ENCODE measurements at regions not wholly inside any gene's neighbourhood (a gene's known extent, or its start where the extent isn't known, plus 50 kb on each side); places are given as distances from the start of the nearest gene placed in this dataset.

- CTCF ChIA-PET = interaction anchor here (0.5 to 1.3 kb wide), 2 partner anchors 240 to 1172 kb away, joined by 3 read pairs; no protein-coding TSS in a partner anchor
- H3K27ac ChIP-seq (ENCODE audit: extremely low read depth, low read depth, low read length) = no peak overlapping the region
- H3K4me1 ChIP-seq (ENCODE audit: control insufficient read depth, insufficient read depth, low read length) = no peaks in the 10 kb centered on the region; the same call in 1 of the 2 replicates
- H3K9me3 ChIP-seq (ENCODE audit: control insufficient read depth, insufficient read depth, low read depth, low read length) = no peaks in the 10 kb centered on the region
- POLR2A ChIA-PET = no interaction called here
- TF ChIP-seq ZNF571 (tag by site-specific recombination; IDR thresholded peaks at IDR 0.05) (no peak), ZNF23 (tag by site-specific recombination; IDR thresholded peaks at IDR 0.05; ENCODE audit: borderline replicate concordance) (no peak), ZNF670 (tag by site-specific recombination; IDR thresholded peaks at IDR 0.05; ENCODE audit: low read depth) (no peak), ZNF654 (tag by site-specific recombination; IDR thresholded peaks at IDR 0.05; ENCODE audit: low read depth) (no peak), GLI2 (tag by site-specific recombination; IDR thresholded peaks at IDR 0.05; ENCODE audit: borderline replicate concordance, low read depth) (no peak), KLF8 (tag by site-specific recombination; IDR thresholded peaks at IDR 0.05) (no peak), HIC1 (tag by site-specific recombination; IDR thresholded peaks at IDR 0.05) (no peak), ZNF214 (tag by site-specific recombination; IDR thresholded peaks at IDR 0.05; ENCODE audit: borderline replicate concordance) (no peak), ZFP37 (tag by site-specific recombination; IDR thresholded peaks at IDR 0.05) (no peak), SETDB1 (IDR thresholded peaks at IDR 0.05; ENCODE audit: insufficient read length, low read length) (no peak), ZNF629 (tag by site-specific recombination; IDR thresholded peaks at IDR 0.05) (no peak), ZNF704 (tag by site-specific recombination; IDR thresholded peaks at IDR 0.05) (no peak), ZNF843 (tag by site-specific recombination; IDR thresholded peaks at IDR 0.05) (no peak), ZBTB7A (tag by site-specific recombination; IDR thresholded peaks at IDR 0.05; ENCODE audit: low read depth) (no peak), ZBTB10 (tag by site-specific recombination; IDR thresholded peaks at IDR 0.05) (no peak), ZNF311 (tag by site-specific recombination; IDR thresholded peaks at IDR 0.05; ENCODE audit: borderline replicate concordance) (no peak), GLIS1 (tag by site-specific recombination; IDR thresholded peaks at IDR 0.05) (no peak)
- TF ChIP-seq, protein P1, sequence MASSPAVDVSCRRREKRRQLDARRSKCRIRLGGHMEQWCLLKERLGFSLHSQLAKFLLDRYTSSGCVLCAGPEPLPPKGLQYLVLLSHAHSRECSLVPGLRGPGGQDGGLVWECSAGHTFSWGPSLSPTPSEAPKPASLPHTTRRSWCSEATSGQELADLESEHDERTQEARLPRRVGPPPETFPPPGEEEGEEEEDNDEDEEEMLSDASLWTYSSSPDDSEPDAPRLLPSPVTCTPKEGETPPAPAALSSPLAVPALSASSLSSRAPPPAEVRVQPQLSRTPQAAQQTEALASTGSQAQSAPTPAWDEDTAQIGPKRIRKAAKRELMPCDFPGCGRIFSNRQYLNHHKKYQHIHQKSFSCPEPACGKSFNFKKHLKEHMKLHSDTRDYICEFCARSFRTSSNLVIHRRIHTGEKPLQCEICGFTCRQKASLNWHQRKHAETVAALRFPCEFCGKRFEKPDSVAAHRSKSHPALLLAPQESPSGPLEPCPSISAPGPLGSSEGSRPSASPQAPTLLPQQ (tag by site-specific recombination; IDR thresholded peaks at IDR 0.05) = no peak
- no peaks in the 10 kb centered on the region for H3K36me3 ChIP-seq (ENCODE audit: control insufficient read depth in 2 of 2, insufficient read depth in 1 of 2, low read length in 2 of 2)
- H3K4me3 ChIP-seq (ENCODE audit: low read depth, low read length) = no peak overlapping the region
These were observed 279.5 kb upstream of the PARD3B start for GRCh38 chr2:204265681-204266181.

DNA sequence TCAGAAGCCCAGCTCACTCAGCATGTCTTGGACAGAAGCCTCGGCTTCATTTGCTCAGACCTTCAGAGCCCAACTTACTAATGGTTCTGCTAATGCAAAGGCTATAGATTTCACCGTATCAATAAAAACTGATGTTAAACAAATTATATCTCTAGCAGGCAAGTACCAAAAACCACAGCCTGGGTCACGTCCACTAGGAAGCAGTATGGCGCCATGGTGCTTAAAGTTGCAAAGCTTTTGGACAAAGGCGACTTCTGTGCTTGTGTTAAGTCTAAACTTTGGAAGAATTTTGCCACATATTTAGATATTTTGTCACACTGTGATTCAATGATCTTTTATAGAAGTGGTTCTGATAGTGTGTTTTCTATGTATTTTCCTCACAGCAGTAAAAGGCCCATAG, 276.8 kb upstream of the PARD3B start:
- H3K36me3 ChIP-seq (ENCODE audit: control insufficient read depth in 2 of 2, insufficient read depth in 1 of 2, low read length in 2 of 2) = no peaks in the 10 kb centered on the region
- no peaks in the 10 kb centered on the region for H3K9me3 ChIP-seq (ENCODE audit: control insufficient read depth, insufficient read depth, low read depth, low read length)
- H3K4me3 ChIP-seq (ENCODE audit: low read depth, low read length) = no peak overlapping the region
- H3K27ac ChIP-seq (ENCODE audit: extremely low read depth, low read depth, low read length) = no peak overlapping the region
- CTCF ChIA-PET = no interaction called here
- POLR2A ChIA-PET = no interaction called here
- no peaks in the 10 kb centered on the region; the same call in 1 of the 2 replicates for H3K4me1 ChIP-seq (ENCODE audit: control insufficient read depth, insufficient read depth, low read length)
- no peak for TF ChIP-seq YY2 (tag by site-specific recombination; IDR thresholded peaks at IDR 0.05)
- TF ChIP-seq MEIS1 (CRISPR knock-in tag; IDR thresholded peaks at IDR 0.05; ENCODE audit: borderline replicate concordance) = no peak
- no peak for TF ChIP-seq OVOL3 (tag by site-specific recombination; IDR thresholded peaks at IDR 0.05)
- TF ChIP-seq, protein P2, sequence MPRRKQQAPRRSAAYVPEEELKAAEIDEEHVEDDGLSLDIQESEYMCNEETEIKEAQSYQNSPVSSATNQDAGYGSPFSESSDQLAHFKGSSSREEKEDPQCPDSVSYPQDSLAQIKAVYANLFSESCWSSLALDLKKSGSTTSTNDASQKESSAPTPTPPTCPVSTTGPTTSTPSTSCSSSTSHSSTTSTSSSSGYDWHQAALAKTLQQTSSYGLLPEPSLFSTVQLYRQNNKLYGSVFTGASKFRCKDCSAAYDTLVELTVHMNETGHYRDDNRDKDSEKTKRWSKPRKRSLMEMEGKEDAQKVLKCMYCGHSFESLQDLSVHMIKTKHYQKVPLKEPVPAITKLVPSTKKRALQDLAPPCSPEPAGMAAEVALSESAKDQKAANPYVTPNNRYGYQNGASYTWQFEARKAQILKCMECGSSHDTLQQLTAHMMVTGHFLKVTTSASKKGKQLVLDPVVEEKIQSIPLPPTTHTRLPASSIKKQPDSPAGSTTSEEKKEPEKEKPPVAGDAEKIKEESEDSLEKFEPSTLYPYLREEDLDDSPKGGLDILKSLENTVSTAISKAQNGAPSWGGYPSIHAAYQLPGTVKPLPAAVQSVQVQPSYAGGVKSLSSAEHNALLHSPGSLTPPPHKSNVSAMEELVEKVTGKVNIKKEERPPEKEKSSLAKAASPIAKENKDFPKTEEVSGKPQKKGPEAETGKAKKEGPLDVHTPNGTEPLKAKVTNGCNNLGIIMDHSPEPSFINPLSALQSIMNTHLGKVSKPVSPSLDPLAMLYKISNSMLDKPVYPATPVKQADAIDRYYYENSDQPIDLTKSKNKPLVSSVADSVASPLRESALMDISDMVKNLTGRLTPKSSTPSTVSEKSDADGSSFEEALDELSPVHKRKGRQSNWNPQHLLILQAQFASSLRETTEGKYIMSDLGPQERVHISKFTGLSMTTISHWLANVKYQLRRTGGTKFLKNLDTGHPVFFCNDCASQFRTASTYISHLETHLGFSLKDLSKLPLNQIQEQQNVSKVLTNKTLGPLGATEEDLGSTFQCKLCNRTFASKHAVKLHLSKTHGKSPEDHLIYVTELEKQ (tag by site-specific recombination; IDR thresholded peaks at IDR 0.05; ENCODE audit: borderline replicate concordance) = no peak
- TF ChIP-seq ZNF157 (tag by site-specific recombination; IDR thresholded peaks at IDR 0.05) = no peak

Data from HEK293 (cell line).